Nephron progenitor cell (in vitro differentiated cells): ENCODE measurements at regions not wholly inside any gene's neighbourhood (a gene's known extent, or its start where the extent isn't known, plus 50 kb on each side); places are given as distances from the start of the nearest gene placed in this dataset.
"Not testable (repeated sequence)": the region's sequence is repeated elsewhere in the genome, so short reads cannot be mapped to it uniquely, and the experiment has no call there.

Experiments
- DNase-seq: peaks from one replicate; pipeline ENCODE4 v3.0.0; 2021
- H3K27ac Mint-ChIP-seq: 2 replicates; pipeline ENCODE4 v1.8.0; 2021; ENCODE audit warnings: mild to moderate bottlenecking, moderate library complexity, mixed read lengths
- H3K27me3 Mint-ChIP-seq: 2 replicates; pipeline ENCODE4 v1.8.0; 2021; ENCODE audit warnings: mild to moderate bottlenecking, low read depth, mixed read lengths; ENCODE audit not compliant: poor library complexity
- H3K36me3 Mint-ChIP-seq: 2 replicates; pipeline ENCODE4 v1.8.0; 2021; ENCODE audit warnings: low read depth, mixed read lengths
- H3K4me1 Mint-ChIP-seq: 2 replicates; pipeline ENCODE4 v1.8.0; 2021; ENCODE audit warnings: mixed read lengths
- H3K4me3 Mint-ChIP-seq: 2 replicates; pipeline ENCODE4 v1.8.0; 2021; ENCODE audit warnings: mild to moderate bottlenecking, moderate library complexity, mixed read lengths
- H3K9me3 Mint-ChIP-seq: 2 replicates; pipeline ENCODE4 v1.8.0; 2021; ENCODE audit warnings: mild to moderate bottlenecking, moderate library complexity, mixed read lengths

- not testable (repeated sequence) for H3K27ac Mint-ChIP-seq, H3K4me1 Mint-ChIP-seq, DNase-seq
Measured at GRCh38 chr1:120565396-120565795, 150.6 kb downstream of the NBPF8 start.

GRCh38 chr1:120567620-120568019 is 152.8 kb downstream of the NBPF8 start:
- H3K36me3 Mint-ChIP-seq, H3K9me3 Mint-ChIP-seq, H3K27me3 Mint-ChIP-seq, H3K4me1 Mint-ChIP-seq, H3K27ac Mint-ChIP-seq, H3K4me3 Mint-ChIP-seq, DNase-seq: not testable (repeated sequence)

More at GRCh38 chr1:120565396-120565795, 150.6 kb downstream of the NBPF8 start:
- not testable (repeated sequence) for H3K9me3 Mint-ChIP-seq, H3K4me3 Mint-ChIP-seq, H3K36me3 Mint-ChIP-seq, H3K27me3 Mint-ChIP-seq

- not testable (repeated sequence) for H3K4me3 Mint-ChIP-seq, H3K36me3 Mint-ChIP-seq, H3K27ac Mint-ChIP-seq, H3K9me3 Mint-ChIP-seq, H3K4me1 Mint-ChIP-seq, DNase-seq, H3K27me3 Mint-ChIP-seq
Measured at GRCh38 chr1:120575201-120575600, 148.5 kb upstream of the NBPF26 start.

- H3K4me1 Mint-ChIP-seq, H3K27ac Mint-ChIP-seq, H3K36me3 Mint-ChIP-seq, H3K4me3 Mint-ChIP-seq, H3K9me3 Mint-ChIP-seq, H3K27me3 Mint-ChIP-seq, DNase-seq: not testable (repeated sequence)
Measured at GRCh38 chr1:120582135-120582534, 141.6 kb upstream of the NBPF26 start.

- H3K9me3 Mint-ChIP-seq, H3K27ac Mint-ChIP-seq, H3K36me3 Mint-ChIP-seq, H3K4me1 Mint-ChIP-seq, DNase-seq, H3K4me3 Mint-ChIP-seq, H3K27me3 Mint-ChIP-seq: not testable (repeated sequence)
Measured at GRCh38 chr1:120586053-120586452, 137.7 kb upstream of the NBPF26 start.

- H3K4me1 Mint-ChIP-seq, H3K9me3 Mint-ChIP-seq, H3K36me3 Mint-ChIP-seq, DNase-seq, H3K4me3 Mint-ChIP-seq, H3K27me3 Mint-ChIP-seq, H3K27ac Mint-ChIP-seq: not testable (repeated sequence)
Measured at GRCh38 chr1:120588811-120589210, 134.9 kb upstream of the NBPF26 start.

GRCh38 chr1:120591774-120592173 is 132.0 kb upstream of the NBPF26 start:
- DNase-seq, H3K4me1 Mint-ChIP-seq, H3K27me3 Mint-ChIP-seq, H3K27ac Mint-ChIP-seq, H3K36me3 Mint-ChIP-seq, H3K4me3 Mint-ChIP-seq, H3K9me3 Mint-ChIP-seq: not testable (repeated sequence)

GRCh38 chr1:120592943-120593342 is 130.8 kb upstream of the NBPF26 start:
- H3K4me3 Mint-ChIP-seq, H3K27me3 Mint-ChIP-seq, H3K36me3 Mint-ChIP-seq, H3K4me1 Mint-ChIP-seq, DNase-seq, H3K27ac Mint-ChIP-seq, H3K9me3 Mint-ChIP-seq: not testable (repeated sequence)

GRCh38 chr1:120593648-120594047 is 130.1 kb upstream of the NBPF26 start:
- H3K9me3 Mint-ChIP-seq, H3K36me3 Mint-ChIP-seq, DNase-seq, H3K27ac Mint-ChIP-seq, H3K27me3 Mint-ChIP-seq, H3K4me3 Mint-ChIP-seq, H3K4me1 Mint-ChIP-seq: not testable (repeated sequence)

- H3K9me3 Mint-ChIP-seq, H3K36me3 Mint-ChIP-seq, H3K27ac Mint-ChIP-seq, DNase-seq, H3K27me3 Mint-ChIP-seq, H3K4me1 Mint-ChIP-seq, H3K4me3 Mint-ChIP-seq: not testable (repeated sequence)
Measured at GRCh38 chr1:120598331-120598951, 125.3 kb upstream of the NBPF26 start.

- not testable (repeated sequence) for H3K4me3 Mint-ChIP-seq, H3K9me3 Mint-ChIP-seq, H3K4me1 Mint-ChIP-seq, DNase-seq, H3K36me3 Mint-ChIP-seq, H3K27me3 Mint-ChIP-seq, H3K27ac Mint-ChIP-seq
Measured at GRCh38 chr1:120599511-120599910, 124.2 kb upstream of the NBPF26 start.

- not testable (repeated sequence) for H3K36me3 Mint-ChIP-seq, H3K27me3 Mint-ChIP-seq, H3K4me3 Mint-ChIP-seq, DNase-seq, H3K9me3 Mint-ChIP-seq, H3K27ac Mint-ChIP-seq, H3K4me1 Mint-ChIP-seq
Measured at GRCh38 chr1:120600442-120601041, 123.2 kb upstream of the NBPF26 start.

- H3K27ac Mint-ChIP-seq, H3K4me1 Mint-ChIP-seq, H3K9me3 Mint-ChIP-seq, H3K4me3 Mint-ChIP-seq, H3K27me3 Mint-ChIP-seq, DNase-seq, H3K36me3 Mint-ChIP-seq: not testable (repeated sequence)
Measured at GRCh38 chr1:120607882-120608281, 115.9 kb upstream of the NBPF26 start.

GRCh38 chr1:120608314-120609014 is 115.3 kb upstream of the NBPF26 start:
- H3K27me3 Mint-ChIP-seq, H3K36me3 Mint-ChIP-seq, DNase-seq, H3K9me3 Mint-ChIP-seq, H3K4me3 Mint-ChIP-seq, H3K4me1 Mint-ChIP-seq, H3K27ac Mint-ChIP-seq: not testable (repeated sequence)

- H3K27ac Mint-ChIP-seq, H3K27me3 Mint-ChIP-seq, H3K4me3 Mint-ChIP-seq, H3K36me3 Mint-ChIP-seq, H3K4me1 Mint-ChIP-seq, H3K9me3 Mint-ChIP-seq, DNase-seq: not testable (repeated sequence)
Measured at GRCh38 chr1:120609015-120609573, 114.7 kb upstream of the NBPF26 start.
